Stomach (tissue), 8 donors: ENCODE measurements at regions not wholly inside any gene's neighbourhood (a gene's known extent, or its start where the extent isn't known, plus 50 kb on each side); places are given as distances from the start of the nearest gene placed in this dataset.

Experiments
- DNase-seq, 2 donors: peaks; one replicate each; pipeline versions ENCODE4 v3.0.0 to v3.0.0-alpha.2; 2013 to 2019
- H3K27ac ChIP-seq, 5 donors: fragments of 200-600 bp in 4 of 5; sonication (generic) in 4 of 5; one replicate each; pipeline ENCODE4 v1.5.1; 2013 to 2019; ENCODE audit warnings: mild to moderate bottlenecking in 1 of 5, moderate library complexity in 1 of 5
- H3K27me3 ChIP-seq, 3 donors: fragments of 200-600 bp; sonication (generic); one replicate each; pipeline ENCODE4 v1.5.1; 2017 to 2019; ENCODE audit warnings: mixed run types in 1 of 3
- H3K36me3 ChIP-seq, 4 donors: fragments of 200-600 bp; sonication (generic); 1 replicate in 3 of 4; 2 replicates in 1 of 4; pipeline ENCODE4 v1.5.1; 2016 to 2019
- H3K4me1 ChIP-seq, 4 donors: fragments of 200-600 bp; sonication (generic); one replicate each; pipeline ENCODE4 v1.5.1; 2016 to 2019
- H3K4me3 ChIP-seq, 4 donors: fragments of 200-600 bp; sonication (generic) in 3 of 4; one replicate each; pipeline ENCODE4 v1.5.1; 2016 to 2019; ENCODE audit warnings: mild to moderate bottlenecking in 1 of 4
- H3K9me3 ChIP-seq, 4 donors: fragments of 200-600 bp; sonication (generic); one replicate each; pipeline ENCODE4 v1.5.1; 2016 to 2019
- CTCF ChIP-seq, 7 experiments: fragments of 450-650 bp in 4 of 7; fragments of 200-600 bp in 3 of 7; sonication (generic) in 3 of 7; IDR thresholded peaks; one replicate each; pipeline ENCODE4 v1.5.1; 2016 to 2019; ENCODE audit warnings: antibody characterized with exemption in 7 of 7, control low read depth in 2 of 7, mild to moderate bottlenecking in 1 of 7
- EP300 ChIP-seq: sonication (generic); formaldehyde crosslinking; IDR thresholded peaks from one replicate; pipeline ENCODE4 v1.6.1; 2017; ENCODE audit warnings: antibody characterized with exemption
- POLR2A ChIP-seq, 4 donors: fragments of 450-650 bp; IDR thresholded peaks; one replicate each; pipeline ENCODE4 v1.6.1; 2016; ENCODE audit warnings: antibody characterized with exemption in 4 of 4, control low read depth in 2 of 4, mild to moderate bottlenecking in 1 of 4, moderate library complexity in 1 of 4
- POLR2AphosphoS5 ChIP-seq, 3 donors: sonication (generic); formaldehyde crosslinking; IDR thresholded peaks; one replicate each; pipeline ENCODE4 v1.6.1; 2016; ENCODE audit warnings: antibody characterized with exemption in 3 of 3
- WGBS, 5 donors: extraction: QIAGEN DNeasy Blood & Tissue Kit in 3 of 5; methylation state at CpG; one replicate each; pipeline versions ENCODE4 v1.1.5 to v1.1.7; 2013 to 2018; 5-methylcytosine and 5-hydroxymethylcytosine counted together
- intact Hi-C: fragments of 100-400 bp; cut with DNase I; formaldehyde crosslinking; loops from one replicate; pipeline ENCODE4 v1.15.1; 2023; ENCODE audit warnings: low total_unique reads
- donor health status: healthy with polysubstance abuse.
- donor health status: Bipolar disorder and iron deficiency.
- donor health status: healthy.

GRCh38 chr5:92514896-92515295, 1066.1 kb downstream of the NR2F1-AS1 start:
- DNase-seq = no peak
- peaks cover 4 to 41% (median 22%) of the 10 kb centered on the region in 4 donors for H3K9me3 ChIP-seq
- H3K4me3 ChIP-seq = no peak overlapping the region

GRCh38 chr5:92513067-92513466, 1068.0 kb downstream of the NR2F1-AS1 start:
- Histone ChIP-seq H3K36me3 (no peaks in the 10 kb centered on the region), H3K27me3 (no peaks in the 10 kb centered on the region), H3K27ac (no peak overlapping the region), H3K4me3 (no peak overlapping the region), H3K9me3 (peaks cover 4 to 59% (median 38%) of the 10 kb centered on the region in 4 donors), H3K4me1 (no peaks in the 10 kb centered on the region)
- 54 to 77% (median 71%) methylated on average over 1 of the region's 1 CpG for WGBS, 5 donors
- intact Hi-C loops = no loop called here
- no peak for TF ChIP-seq POLR2AphosphoS5 (IDR thresholded peaks at IDR 0.05)
- TF ChIP-seq POLR2A (IDR thresholded peaks at IDR 0.05) = no peak
- TF ChIP-seq CTCF (IDR thresholded peaks at IDR 0.05) = no peak
- TF ChIP-seq EP300 = no peak
- no peak for DNase-seq

More at GRCh38 chr5:92514896-92515295, 1066.1 kb downstream of the NR2F1-AS1 start:
- intact Hi-C loops = no loop called here
- H3K36me3 ChIP-seq = no peaks in the 10 kb centered on the region
- peaks cover 0 to 13% (median 5%) of the 10 kb centered on the region in 4 donors for H3K4me1 ChIP-seq
- no peaks in the 10 kb centered on the region for H3K27me3 ChIP-seq
- TF ChIP-seq POLR2A (IDR thresholded peaks at IDR 0.05) (no peak), CTCF (IDR thresholded peaks at IDR 0.05) (no peak), EP300 (no peak), POLR2AphosphoS5 (IDR thresholded peaks at IDR 0.05) (no peak)
- H3K27ac ChIP-seq = no peak overlapping the region

- Histone ChIP-seq H3K27me3 (no peaks in the 10 kb centered on the region), H3K4me1 (no peaks in the 10 kb centered on the region), H3K4me3 (no peak overlapping the region), H3K27ac (no peak overlapping the region), H3K9me3 (peaks cover 4 to 54% (median 34%) of the 10 kb centered on the region in 4 donors), H3K36me3 (no peaks in the 10 kb centered on the region)
- TF ChIP-seq POLR2AphosphoS5 (IDR thresholded peaks at IDR 0.05) (no peak), EP300 (no peak), POLR2A (IDR thresholded peaks at IDR 0.05) (no peak), CTCF (IDR thresholded peaks at IDR 0.05) (no peak)
- no peak for DNase-seq
- intact Hi-C loops = no loop called here
These were observed 1072.7 kb downstream of the NR2F1-AS1 start for GRCh38 chr5:92508271-92508670.

- TF ChIP-seq CTCF (IDR thresholded peaks at IDR 0.05) (no peak), POLR2A (IDR thresholded peaks at IDR 0.05) (no peak), EP300 (no peak), POLR2AphosphoS5 (IDR thresholded peaks at IDR 0.05) (no peak)
- DNase-seq = peak in 1 of 2 donors; percentile 13
- Histone ChIP-seq H3K36me3 (no peaks in the 10 kb centered on the region), H3K4me1 (no peaks in the 10 kb centered on the region), H3K4me3 (no peak overlapping the region), H3K9me3 (peaks cover 4 to 32% (median 23%) of the 10 kb centered on the region in 4 donors), H3K27me3 (no peaks in the 10 kb centered on the region), H3K27ac (no peak overlapping the region)
- intact Hi-C loops = no loop called here
These were observed 1075.1 kb downstream of the NR2F1-AS1 start for GRCh38 chr5:92505925-92506324.
